ENCODE measurements at regions not wholly inside any gene's neighbourhood (a gene's known extent, or its start where the extent isn't known, plus 50 kb on each side); places are given as distances from the start of the nearest gene placed in this dataset.

DNA sequence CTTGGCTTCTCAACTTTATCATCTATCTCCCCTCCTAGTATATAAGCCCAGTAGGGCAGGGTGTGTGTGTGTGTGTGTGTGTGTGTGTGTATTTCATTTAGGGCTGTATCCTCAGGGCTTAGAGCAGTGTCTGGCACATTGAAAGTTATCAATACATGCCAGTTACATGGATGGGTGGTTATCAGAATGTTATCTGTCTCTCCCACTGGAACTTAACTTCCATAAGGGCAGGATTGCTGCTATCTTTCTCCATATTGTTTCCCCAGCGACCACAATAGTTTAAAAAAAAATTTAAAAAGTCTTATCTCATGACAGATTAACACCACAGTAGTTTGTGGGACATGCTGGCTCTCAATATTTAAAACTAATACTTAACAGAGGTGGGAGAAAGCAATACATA, 488.9 kb downstream of the PLCL1 start:
- TF ChIP-seq POLR2AphosphoS5 (IDR thresholded peaks at IDR 0.05; ENCODE audit: low read depth, low read length) (no peak), SPI1 (IDR thresholded peaks at IDR 0.05; ENCODE audit: low read depth, low read length) (no peak), POLR2A (IDR thresholded peaks at IDR 0.05; ENCODE audit: low read depth, low read length) (no peak), TAF1 (IDR thresholded peaks at IDR 0.05; ENCODE audit: low read depth, low read length) (no peak)

Data from GM12891 (cell line).